HepG2 (cell line): ENCODE measurements at regions not wholly inside any gene's neighbourhood (a gene's known extent, or its start where the extent isn't known, plus 50 kb on each side); places are given as distances from the start of the nearest gene placed in this dataset.

Source experiments
- ATAC-seq: fragments of 200-7000 bp; cut with Tn5 transposase; 3 replicates; pipeline ENCODE4 v1.9.1; 2020; ENCODE audit warnings: mild to moderate bottlenecking, moderate library complexity
- BruUV-seq: library from RNA; stranded (reverse); fragments of 400-500 nt; replicated peaks from 2 replicates; lab custom pipeline; 2021; lab: Mats Ljungman, UMichigan
- CTCF ChIA-PET: fragments of 300-600 bp; formaldehyde crosslinking; extraction: SDS; loops from one replicate; lab custom pipeline; 2021; ENCODE audit warnings: low total read pairs, inconsistent platforms, low intra/inter-chr PET ratio; lab: Yijun Ruan, JAX
- POLR2A ChIA-PET: fragments of 350-600 bp; sonication (Branson Sonifier 250); formaldehyde crosslinking; loops from one replicate; lab custom pipeline; 2020; ENCODE audit warnings: antibody characterized with exemption, inconsistent platforms; lab: Yijun Ruan, JAX
- DNase-seq: peaks from one replicate; pipeline ENCODE4 v3.0.0-alpha.2; 2015; ENCODE audit warnings: low spot score
- FAIRE-seq: peaks from 3 replicates; lab custom pipeline; 2011; peaks lifted over from hg19 to GRCh38; lab: Jason Lieb, UNC
- H2AFZ ChIP-seq: one replicate; pipeline ENCODE4 v1.6.1; 2011; ENCODE audit warnings: low read length, inconsistent platforms
- H3K27ac ChIP-seq: fragments of 300-600 bp; 3 replicates; pipeline ENCODE4 v1.8.0; 2011; ENCODE audit warnings: mixed run types, mild to moderate bottlenecking, mixed read lengths, low read length, inconsistent platforms; ENCODE audit not compliant: insufficient read depth; ENCODE audit errors: extremely low read length
- H3K27me3 ChIP-seq, 2 experiments: fragments of 200-600 bp in 1 of 2; 2 replicates in 1 of 2; 3 replicates in 1 of 2; pipeline versions ENCODE4 v1.6.0 to v1.8.0; 2011; ENCODE audit warnings: low read length in 2 of 2, mild to moderate bottlenecking in 2 of 2, moderate library complexity in 2 of 2, inconsistent platforms in 1 of 2; ENCODE audit not compliant: insufficient read depth in 2 of 2, control insufficient read depth in 1 of 2
- H3K36me3 ChIP-seq, 2 experiments: fragments of 200-600 bp in 1 of 2; replicated peaks in 1 of 2; 2 replicates in 1 of 2; 3 replicates in 1 of 2; pipeline versions ENCODE4 v1.5.1 to v1.8.0; 2011; ENCODE audit warnings: low read length in 2 of 2, inconsistent platforms in 1 of 2; ENCODE audit not compliant: insufficient read depth in 2 of 2, control insufficient read depth in 1 of 2
- H3K4me1 ChIP-seq: 2 replicates; pipeline ENCODE4 v1.5.1; 2012; ENCODE audit warnings: low read length, inconsistent platforms; ENCODE audit not compliant: insufficient read depth
- H3K4me2 ChIP-seq: 2 replicates; pipeline ENCODE4 v1.6.0; 2011; ENCODE audit warnings: low read depth, low read length, inconsistent platforms
- H3K4me3 ChIP-seq, 3 experiments: fragments of 200-600 bp in 1 of 3; sonication (generic), shearing (Covaris generic) in 1 of 3; replicated peaks in 1 of 3; 2 replicates each; pipeline ENCODE4 v1.5.1; 2011 to 2016; ENCODE audit warnings: low read length in 3 of 3, inconsistent platforms in 2 of 3, low read depth in 2 of 3, mild to moderate bottlenecking in 2 of 3, control low read depth in 1 of 3, mixed read lengths in 1 of 3; ENCODE audit not compliant: insufficient read depth in 1 of 3
- H3K79me2 ChIP-seq: one replicate; pipeline ENCODE4 v1.6.1; 2011; ENCODE audit warnings: low read length, inconsistent platforms; ENCODE audit not compliant: insufficient read depth
- H3K9ac ChIP-seq: 2 replicates; pipeline ENCODE4 v1.6.0; 2011; ENCODE audit warnings: mild to moderate bottlenecking, low read depth, low read length, inconsistent platforms; ENCODE audit not compliant: insufficient read depth
- H3K9me3 ChIP-seq: 2 replicates; pipeline ENCODE4 v1.5.1; 2012; ENCODE audit warnings: mild to moderate bottlenecking, low read length
- H4K20me1 ChIP-seq: 2 replicates; pipeline ENCODE4 v1.6.0; 2011; ENCODE audit warnings: inconsistent platforms, mild to moderate bottlenecking, low read length, moderate library complexity; ENCODE audit not compliant: insufficient read depth
- ASH2L ChIP-seq: fragments of 300-600, 200-600 bp; sonication (generic); IDR thresholded peaks from 2 replicates; pipeline ENCODE4 v1.7.0; 2017; ENCODE audit warnings: low read depth, mild to moderate bottlenecking, moderate library complexity, mixed read lengths, low read length; ENCODE audit not compliant: insufficient read length
- FOXK2 ChIP-seq: fragments of 450-650 bp; IDR thresholded peaks from 2 replicates; pipeline ENCODE4 v1.6.1; 2016
- GMEB1 ChIP-seq: sonication (generic); formaldehyde crosslinking; IDR thresholded peaks from 2 replicates; pipeline ENCODE4 v1.5.1; 2020; ENCODE audit warnings: missing genetic modification reagents, mild to moderate bottlenecking, borderline replicate concordance
- HES4 ChIP-seq: sonication (generic); formaldehyde crosslinking; IDR thresholded peaks from 2 replicates; pipeline ENCODE4 v1.9.0; 2021; ENCODE audit warnings: mild to moderate bottlenecking, missing genetic modification reagents, borderline replicate concordance
- IRX3 ChIP-seq: sonication (generic); formaldehyde crosslinking; IDR thresholded peaks from 2 replicates; pipeline ENCODE4 v1.8.1; 2023; ENCODE audit warnings: mild to moderate bottlenecking, low read depth, missing genetic modification reagents, borderline replicate concordance
- SIX4 ChIP-seq: sonication (generic); formaldehyde crosslinking; IDR thresholded peaks from 2 replicates; pipeline ENCODE4 v1.4.0; 2020; ENCODE audit warnings: missing genetic modification reagents
- ZNF501 ChIP-seq: sonication (generic); formaldehyde crosslinking; IDR thresholded peaks from 2 replicates; pipeline ENCODE4 v1.5.1; 2020; ENCODE audit warnings: mild to moderate bottlenecking, moderate library complexity, missing genetic modification reagents
- ZNF766 ChIP-seq: sonication (generic); formaldehyde crosslinking; IDR thresholded peaks from 2 replicates; pipeline ENCODE4 v1.5.0; 2020; ENCODE audit warnings: missing genetic modification reagents, borderline replicate concordance
- ZSCAN5A ChIP-seq: sonication (generic); formaldehyde crosslinking; IDR thresholded peaks from 2 replicates; pipeline ENCODE4 v1.8.0; 2022; ENCODE audit warnings: mild to moderate bottlenecking, missing genetic modification reagents, borderline replicate concordance
- WGBS: methylation state at CpG from one replicate; pipeline ENCODE4 v1.1.6; 2017; ENCODE audit warnings: low lambda C conversion rate; 5-methylcytosine and 5-hydroxymethylcytosine counted together
- in situ Hi-C: cut with HindIII; loops from 2 replicates; pipeline ENCODE4 v1.10.0; 2017; ENCODE audit warnings: low pct_unique_long_range_greater_than_20kb; ENCODE audit not compliant: extremely low pct_ligation_motif_present
- intact Hi-C: fragments of 100-400 bp; cut with micrococcal nuclease; formaldehyde crosslinking; loops from one replicate; pipeline ENCODE4 v1.10.0; 2022; ENCODE audit not compliant: unreplicated experiment
- TF ChIP-seq, protein P1 (sequence below), 2 experiments: fragments of 450-650 bp in 1 of 2; sonication (generic) in 1 of 2; formaldehyde crosslinking; IDR thresholded peaks; 2 replicates each; pipeline versions ENCODE4 v1.5.0 to v1.8.0; 2020 to 2022; ENCODE audit warnings: mild to moderate bottlenecking in 1 of 2, missing genetic modification reagents in 1 of 2
- TF ChIP-seq, protein P2 (sequence below): sonication (generic); formaldehyde crosslinking; IDR thresholded peaks from 2 replicates; pipeline ENCODE4 v1.5.1; 2020; ENCODE audit warnings: missing genetic modification reagents, mild to moderate bottlenecking, borderline replicate concordance
- TF ChIP-seq, protein P3 (sequence below): sonication (generic); formaldehyde crosslinking; IDR thresholded peaks from 2 replicates; pipeline ENCODE4 v1.8.0; 2022; ENCODE audit warnings: missing genetic modification reagents, mild to moderate bottlenecking, borderline replicate concordance

DNA sequence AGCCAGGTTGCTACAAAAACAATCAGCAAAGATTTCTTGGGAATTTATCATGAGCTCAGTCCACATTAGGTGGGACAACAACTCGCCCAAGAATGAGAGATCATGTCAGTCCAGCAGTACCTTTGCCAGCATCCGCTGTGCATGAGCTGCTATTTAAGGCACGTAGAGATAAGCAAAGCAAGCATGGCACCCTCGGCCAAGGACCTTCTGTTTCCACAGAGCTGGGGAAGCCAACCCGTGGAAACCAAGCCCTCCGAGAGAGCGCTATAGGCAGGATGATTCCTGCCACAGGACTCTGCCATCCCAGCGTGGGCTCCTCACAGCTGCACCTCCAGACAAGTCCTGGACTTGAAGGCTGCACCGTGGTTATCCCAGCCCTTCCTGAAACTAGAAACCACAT lies 189.5 kb upstream of the PPP1R26 start (continued):
- no peak for TF ChIP-seq ZSCAN5A (CRISPR knock-in tag)

DNA sequence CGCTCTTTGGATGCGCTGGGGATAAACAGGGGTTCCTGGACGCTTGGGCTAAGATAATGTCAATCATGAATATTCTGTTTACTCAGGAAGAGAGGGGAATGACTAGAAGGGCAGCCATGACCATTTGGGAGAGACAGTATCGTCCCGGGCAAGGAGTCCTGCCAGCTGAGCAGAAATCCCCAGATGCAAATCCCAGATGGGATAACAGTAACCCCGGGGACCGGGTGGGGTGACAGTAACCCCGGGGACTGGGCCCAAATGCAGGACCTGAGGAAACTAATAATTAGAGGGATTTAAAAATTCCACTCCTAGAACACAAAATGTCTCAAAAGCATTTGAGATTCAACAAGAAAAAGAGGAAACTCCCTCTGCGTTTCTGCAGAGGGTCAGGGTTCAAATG lies 189.0 kb upstream of the PPP1R26 start:
- no peaks in the 10 kb centered on the region for H3K79me2 ChIP-seq
- BruUV-seq, result no TSS peak
- in situ Hi-C loops, result no loop called here
- no peak overlapping the region for H3K27ac ChIP-seq
- H3K27me3 ChIP-seq, result peaks cover 7 to 72% of the 10 kb centered on the region in 2 experiments; a peak in 4 of 5 replicates
- H3K4me3 ChIP-seq, result no peak overlapping the region
- H3K36me3 ChIP-seq, result no peaks in the 10 kb centered on the region
- intact Hi-C loops, result no loop called here
- ATAC-seq (no peak), FAIRE-seq (no peak), DNase-seq (no peak)
- H3K4me1 ChIP-seq, result no peaks in the 10 kb centered on the region
- no peaks in the 10 kb centered on the region for H4K20me1 ChIP-seq
- CTCF ChIA-PET, result no interaction called here
- H3K4me2 ChIP-seq, result no peak overlapping the region
- H3K9me3 ChIP-seq, result no peaks in the 10 kb centered on the region
- no peak overlapping the region for H3K9ac ChIP-seq
- H2AFZ ChIP-seq, result no peak overlapping the region
- 20% methylated on average over 9 of the region's 9 CpGs for WGBS
- POLR2A ChIA-PET, result no interaction called here
- TF ChIP-seq HES4 (CRISPR knock-in tag), result no peak
- no peak for TF ChIP-seq IRX3 (CRISPR knock-in tag)
- no peak for TF ChIP-seq FOXK2
- TF ChIP-seq, protein P1, sequence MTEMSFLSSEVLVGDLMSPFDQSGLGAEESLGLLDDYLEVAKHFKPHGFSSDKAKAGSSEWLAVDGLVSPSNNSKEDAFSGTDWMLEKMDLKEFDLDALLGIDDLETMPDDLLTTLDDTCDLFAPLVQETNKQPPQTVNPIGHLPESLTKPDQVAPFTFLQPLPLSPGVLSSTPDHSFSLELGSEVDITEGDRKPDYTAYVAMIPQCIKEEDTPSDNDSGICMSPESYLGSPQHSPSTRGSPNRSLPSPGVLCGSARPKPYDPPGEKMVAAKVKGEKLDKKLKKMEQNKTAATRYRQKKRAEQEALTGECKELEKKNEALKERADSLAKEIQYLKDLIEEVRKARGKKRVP (CRISPR knock-in tag; IDR thresholded peaks at IDR 0.05), result no peak
- TF ChIP-seq, protein P2, sequence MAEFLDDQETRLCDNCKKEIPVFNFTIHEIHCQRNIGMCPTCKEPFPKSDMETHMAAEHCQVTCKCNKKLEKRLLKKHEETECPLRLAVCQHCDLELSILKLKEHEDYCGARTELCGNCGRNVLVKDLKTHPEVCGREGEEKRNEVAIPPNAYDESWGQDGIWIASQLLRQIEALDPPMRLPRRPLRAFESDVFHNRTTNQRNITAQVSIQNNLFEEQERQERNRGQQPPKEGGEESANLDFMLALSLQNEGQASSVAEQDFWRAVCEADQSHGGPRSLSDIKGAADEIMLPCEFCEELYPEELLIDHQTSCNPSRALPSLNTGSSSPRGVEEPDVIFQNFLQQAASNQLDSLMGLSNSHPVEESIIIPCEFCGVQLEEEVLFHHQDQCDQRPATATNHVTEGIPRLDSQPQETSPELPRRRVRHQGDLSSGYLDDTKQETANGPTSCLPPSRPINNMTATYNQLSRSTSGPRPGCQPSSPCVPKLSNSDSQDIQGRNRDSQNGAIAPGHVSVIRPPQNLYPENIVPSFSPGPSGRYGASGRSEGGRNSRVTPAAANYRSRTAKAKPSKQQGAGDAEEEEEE (CRISPR knock-in tag), result no peak
- no peak for TF ChIP-seq ZNF766 (CRISPR knock-in tag)
- TF ChIP-seq GMEB1 (CRISPR knock-in tag), result no peak
- no peak for TF ChIP-seq SIX4
- no peak for TF ChIP-seq ASH2L
- TF ChIP-seq ZNF501 (CRISPR knock-in tag), result no peak
- TF ChIP-seq, protein P3, sequence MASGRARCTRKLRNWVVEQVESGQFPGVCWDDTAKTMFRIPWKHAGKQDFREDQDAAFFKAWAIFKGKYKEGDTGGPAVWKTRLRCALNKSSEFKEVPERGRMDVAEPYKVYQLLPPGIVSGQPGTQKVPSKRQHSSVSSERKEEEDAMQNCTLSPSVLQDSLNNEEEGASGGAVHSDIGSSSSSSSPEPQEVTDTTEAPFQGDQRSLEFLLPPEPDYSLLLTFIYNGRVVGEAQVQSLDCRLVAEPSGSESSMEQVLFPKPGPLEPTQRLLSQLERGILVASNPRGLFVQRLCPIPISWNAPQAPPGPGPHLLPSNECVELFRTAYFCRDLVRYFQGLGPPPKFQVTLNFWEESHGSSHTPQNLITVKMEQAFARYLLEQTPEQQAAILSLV (CRISPR knock-in tag), result no peak
